NCI-H345 (cell line): ENCODE measurements at regions not wholly inside any gene's neighbourhood (a gene's known extent, or its start where the extent isn't known, plus 50 kb on each side); places are given as distances from the start of the nearest gene placed in this dataset.

ENCODE experiments used
- DNase-seq: peaks from one replicate; lab custom pipeline; 2025; lab: John Stamatoyannopoulos, UW

DNA sequence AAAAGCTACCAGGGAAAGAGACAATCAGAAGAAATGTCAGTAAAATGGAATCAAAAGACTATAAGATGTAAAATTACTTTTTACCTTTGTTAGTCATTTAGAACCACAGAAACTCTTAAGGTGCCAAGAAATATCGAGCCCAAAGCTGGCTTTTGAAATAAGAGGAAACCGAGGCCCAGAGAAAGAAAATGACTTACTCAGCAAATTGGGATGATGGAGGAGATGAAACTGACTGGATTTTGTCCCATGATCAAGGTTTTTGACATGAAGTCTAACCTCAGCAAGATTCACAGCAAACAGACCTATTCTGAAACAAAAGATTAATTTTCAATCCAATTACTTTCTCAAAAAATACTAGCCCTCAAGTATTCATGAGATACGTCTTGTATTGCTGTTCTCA is 696.2 kb upstream of the WWC1 start:
- no peak for DNase-seq

DNA sequence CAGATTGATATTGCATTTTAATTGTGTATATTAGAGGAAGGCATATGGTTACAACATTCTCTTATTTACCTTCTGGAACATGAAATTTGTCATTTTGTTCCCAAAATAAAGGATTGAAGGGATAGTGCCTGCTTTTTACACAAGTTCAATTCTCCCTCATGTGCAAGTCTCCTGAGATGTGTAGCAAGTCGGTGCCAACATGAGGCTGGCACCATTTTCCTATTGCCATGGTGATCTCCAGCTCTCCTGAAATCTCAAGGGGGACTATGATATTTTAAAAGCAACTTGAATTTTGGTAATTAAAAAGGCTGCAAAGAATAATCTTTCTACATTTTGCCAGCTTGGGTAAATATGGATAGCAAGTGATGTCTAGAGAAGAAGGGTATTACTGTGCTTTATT is 693.3 kb upstream of the WWC1 start:
- DNase-seq = no peak

DNA sequence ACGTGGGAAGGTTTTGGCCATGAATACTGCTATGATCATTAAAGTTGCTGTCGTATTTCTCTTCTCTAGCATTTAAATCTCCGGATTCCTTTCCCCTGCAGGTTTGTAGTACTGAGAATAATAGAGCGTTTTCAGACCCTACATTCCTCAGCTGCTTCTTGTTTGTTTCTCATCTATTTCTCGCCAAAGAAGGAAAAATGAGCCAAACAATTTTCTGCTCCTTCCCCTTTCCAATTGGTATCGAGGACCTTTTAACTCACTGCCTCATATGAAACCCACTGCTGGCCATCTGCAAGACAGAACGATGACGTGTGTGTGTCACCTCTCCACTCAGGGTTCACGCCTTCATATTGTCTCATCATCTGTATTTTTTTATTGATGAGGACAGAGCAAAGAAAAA is 689.4 kb upstream of the WWC1 start:
- no peak for DNase-seq

DNA sequence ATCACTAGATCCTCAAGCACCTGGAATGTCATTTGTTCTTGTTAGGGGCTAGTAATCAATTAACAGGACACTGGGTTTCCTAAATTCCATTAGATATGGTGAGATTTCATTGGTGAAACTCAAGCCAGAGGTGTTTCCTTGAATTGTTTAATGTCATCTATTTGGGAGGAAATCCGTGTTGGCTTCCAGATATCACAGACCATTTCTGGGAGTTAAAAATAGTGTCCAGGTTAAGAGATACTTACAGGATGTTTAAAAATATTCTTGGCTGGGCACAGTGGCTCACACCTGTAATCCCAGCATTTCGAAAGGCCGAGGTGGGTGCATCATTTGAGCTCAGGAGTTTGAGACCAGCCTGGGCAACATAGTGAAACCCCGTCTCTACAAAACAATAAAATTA is 688.3 kb upstream of the WWC1 start:
- DNase-seq = no peak

DNA sequence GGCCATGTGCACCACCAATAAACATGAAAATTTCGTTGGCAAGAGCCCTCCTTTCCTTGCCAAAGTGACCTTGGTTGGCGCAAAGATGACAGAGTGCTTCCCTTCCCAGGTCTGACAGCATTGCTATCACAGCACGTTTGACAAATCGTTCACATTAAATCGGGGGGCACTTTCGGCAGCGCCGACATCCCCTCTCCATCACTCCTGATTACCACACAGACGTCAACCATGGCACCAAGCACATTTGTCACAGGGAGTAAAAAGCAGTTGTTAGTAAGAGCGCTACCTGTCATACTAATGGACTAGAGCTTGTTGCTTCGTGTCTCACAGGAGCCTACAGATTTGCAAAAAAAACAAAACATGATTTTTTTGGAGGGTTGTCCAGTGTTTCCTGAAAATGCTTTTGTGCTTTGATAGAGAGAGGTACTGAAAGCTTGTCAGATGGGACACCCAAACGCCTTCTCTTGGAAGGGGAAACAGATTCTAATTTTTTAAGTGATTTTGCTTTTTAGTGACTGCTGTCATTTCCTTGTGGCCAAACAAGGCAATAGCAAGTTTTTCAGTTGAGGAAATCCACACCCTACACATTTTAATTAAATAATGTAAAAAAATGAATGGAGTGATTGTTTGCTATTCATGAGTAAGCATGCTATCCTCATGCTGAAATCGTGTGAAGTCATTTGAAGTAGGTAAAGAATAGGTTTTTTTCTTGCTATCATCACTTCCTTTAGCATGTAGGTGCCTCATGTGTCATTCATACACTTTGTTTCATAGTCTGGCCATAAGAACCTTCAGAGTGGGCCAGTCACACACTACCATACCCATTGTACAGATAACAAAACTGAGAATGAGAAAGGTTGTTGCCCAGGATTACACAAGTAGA is 682.8 kb upstream of the WWC1 start:
- no peak for DNase-seq

DNA sequence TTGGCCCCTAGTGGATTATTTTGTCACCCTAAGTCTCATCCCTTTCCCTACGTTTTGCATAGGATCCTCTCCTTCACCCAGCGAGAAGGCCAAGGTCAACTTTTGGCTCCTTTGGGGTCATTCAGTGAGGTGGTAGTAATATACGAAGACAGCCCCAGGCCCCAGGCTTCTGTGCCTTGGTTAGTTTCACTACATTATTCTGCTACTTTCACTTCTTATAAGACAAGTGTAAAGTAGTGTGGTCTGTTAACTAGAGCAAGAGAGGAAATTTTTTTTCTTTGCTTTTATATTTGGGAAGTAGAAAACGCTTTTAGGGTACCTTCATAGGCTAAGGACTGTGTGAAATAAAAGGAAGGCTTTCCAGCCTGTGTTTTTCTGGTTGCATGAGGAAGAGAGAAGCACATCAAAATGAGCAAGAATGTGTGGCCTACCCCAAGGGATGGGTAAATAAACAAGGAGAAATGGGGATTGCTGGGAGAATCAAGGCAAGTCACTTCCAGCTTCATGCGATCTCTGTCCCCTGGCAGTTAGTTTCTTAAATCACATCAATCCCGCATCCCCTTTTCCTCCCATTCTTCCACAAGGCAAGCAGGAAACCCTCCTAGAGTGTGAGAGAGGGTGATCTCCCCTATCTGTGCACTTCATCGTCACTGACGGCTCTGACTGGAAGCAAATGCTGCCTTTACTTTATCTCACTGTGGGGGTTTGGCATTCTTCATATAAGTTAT is 677.0 kb upstream of the WWC1 start:
- no peak for DNase-seq

DNA sequence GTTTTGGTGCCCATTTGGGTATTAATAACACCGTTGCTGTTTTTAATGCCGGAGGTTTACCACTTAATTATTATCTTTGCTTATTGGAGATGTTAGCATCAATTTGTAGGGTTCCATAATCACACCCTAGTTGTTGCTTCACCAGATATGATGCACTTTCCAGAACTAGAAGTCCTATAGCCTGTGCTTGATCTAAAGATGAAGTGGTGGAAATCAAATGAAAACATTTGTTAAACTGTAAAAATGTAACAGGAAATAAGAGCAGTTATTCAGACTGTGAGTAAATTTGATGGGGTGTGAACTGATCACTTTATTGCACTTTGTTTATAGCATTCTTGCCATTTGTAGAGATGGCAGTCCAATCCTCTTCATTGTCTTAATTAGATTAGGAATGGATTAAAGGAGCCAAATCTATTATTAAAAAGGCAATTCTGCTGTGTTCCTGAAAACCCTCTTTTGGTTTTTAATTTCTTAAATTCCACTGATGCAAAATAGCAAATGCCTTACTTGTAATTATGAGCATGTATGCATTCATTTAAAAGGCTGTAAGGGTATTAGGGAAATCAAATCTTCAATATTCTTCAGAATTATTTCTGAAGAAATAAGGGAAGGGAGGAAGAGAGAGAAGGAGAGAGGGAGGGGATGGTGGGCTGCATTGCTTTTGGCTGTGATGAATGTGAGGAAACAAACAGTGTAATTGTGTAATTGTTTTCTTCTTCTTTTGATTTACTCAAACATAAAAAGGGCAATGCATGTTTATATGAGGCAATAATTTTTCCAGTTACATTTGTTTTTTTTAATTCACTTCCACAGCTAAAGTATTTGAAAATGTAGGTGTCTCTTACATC is 675.2 kb upstream of the WWC1 start:
- DNase-seq = no peak

DNA sequence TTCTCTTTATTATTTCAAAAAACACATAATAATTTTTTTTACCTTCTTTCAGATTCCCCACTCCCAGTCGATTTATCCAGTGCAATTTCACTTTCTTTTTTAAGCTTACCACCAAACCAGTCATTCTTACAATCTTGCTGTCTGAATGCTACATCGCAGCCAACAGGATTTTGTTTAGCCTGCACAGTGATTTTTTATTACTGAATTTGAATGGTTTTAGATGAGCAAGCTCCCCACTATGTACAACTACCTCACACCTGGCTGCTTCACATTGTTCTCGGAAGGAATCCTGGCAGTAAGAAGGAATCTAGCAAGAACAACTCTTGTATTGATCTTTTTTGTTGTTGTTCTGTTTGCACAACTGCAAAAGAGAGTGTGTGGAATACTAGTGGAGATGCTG is 668.1 kb upstream of the WWC1 start:
- DNase-seq = no peak

DNA sequence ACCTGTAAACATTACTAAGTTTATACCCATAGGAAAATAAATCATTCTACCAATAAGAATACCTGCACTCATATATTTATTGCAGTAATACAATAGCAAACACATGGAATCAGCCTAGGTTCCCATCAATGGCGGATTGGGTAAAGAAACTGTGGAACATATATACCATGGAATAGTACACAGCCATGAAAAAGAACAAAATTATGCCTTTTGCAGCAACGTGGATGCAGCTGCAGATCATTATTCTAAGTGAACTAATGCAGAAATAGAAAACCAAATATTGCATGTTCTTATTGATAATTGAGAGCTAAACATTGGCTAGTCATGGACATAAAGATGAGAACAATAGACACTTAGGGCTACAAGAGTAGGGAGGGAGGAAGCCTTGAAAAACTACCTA is 667.4 kb upstream of the WWC1 start:
- no peak for DNase-seq

DNA sequence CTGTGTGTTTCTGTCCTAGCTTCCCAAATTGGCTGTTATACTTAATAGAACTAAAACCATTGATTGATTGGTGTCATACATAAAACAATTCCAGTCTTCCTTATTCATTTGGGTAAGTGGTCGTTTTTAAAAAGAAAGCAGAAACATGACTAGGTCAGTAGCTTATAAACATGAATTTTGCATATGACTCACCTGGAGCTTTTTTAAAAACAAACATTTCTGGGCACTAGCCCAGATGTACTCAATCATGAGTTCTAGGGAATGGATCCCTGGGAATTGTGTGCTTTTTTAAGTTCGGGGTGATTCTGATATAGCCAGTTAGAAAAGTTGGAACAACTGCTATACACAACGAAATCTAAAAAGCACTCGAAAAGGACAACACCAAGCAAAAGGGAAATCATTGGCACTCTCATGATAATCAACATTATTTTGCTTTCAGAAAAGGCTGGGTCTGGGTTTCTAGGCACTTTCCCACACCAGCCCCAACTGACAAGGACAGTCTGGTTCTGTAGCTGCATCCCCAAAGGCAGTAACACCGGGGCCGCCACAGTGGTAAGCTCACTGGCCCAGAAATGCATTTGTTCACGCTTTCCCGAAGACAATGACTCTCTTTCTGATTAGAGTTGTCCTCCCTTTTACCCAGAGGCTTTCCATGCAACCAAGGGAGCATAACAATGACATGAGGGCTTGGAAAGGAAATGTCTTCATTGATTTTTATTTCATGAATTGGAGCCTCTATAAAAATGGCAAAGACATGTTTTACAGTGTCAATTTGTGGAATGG is 664.9 kb upstream of the WWC1 start:
- DNase-seq = no peak

DNA sequence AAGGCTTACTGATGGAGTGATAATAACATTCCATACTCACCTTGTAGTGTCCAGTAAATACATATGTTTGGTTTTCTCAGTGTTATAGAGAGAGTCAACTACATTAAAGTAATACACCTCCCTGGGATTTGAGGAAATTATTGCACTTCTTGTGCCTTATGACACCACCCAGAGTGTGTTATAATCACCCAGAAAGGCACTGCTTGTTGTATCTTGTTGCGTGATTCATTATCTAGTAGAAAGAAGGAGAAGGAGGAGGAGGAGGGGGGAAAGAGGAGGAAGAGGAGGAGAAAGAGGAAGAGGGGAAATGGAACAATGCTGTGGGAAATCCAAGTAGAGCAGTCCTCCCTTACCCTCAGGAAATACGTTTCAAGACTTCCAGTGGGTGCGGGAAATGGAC is 661.8 kb upstream of the WWC1 start:
- no peak for DNase-seq

DNA sequence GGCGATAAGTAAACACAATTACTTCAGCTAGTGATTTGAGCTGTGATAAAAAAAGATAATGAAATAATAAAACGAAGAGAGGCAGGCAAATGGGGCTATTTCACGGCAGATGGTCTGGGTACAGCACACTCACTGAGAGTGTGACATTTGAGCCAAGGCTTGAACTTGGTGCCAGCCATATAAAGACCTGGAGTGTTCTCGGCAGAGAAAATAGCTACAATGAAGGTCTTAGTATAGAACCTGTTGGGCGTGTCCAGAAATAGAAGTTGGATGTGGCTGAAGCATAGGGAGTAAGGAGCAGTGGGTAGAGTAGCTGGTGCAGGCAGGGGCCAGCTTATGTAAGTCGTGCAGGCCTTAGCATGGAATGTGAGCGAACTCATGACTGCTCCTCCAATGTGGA is 660.3 kb upstream of the WWC1 start:
- no peak for DNase-seq

DNA sequence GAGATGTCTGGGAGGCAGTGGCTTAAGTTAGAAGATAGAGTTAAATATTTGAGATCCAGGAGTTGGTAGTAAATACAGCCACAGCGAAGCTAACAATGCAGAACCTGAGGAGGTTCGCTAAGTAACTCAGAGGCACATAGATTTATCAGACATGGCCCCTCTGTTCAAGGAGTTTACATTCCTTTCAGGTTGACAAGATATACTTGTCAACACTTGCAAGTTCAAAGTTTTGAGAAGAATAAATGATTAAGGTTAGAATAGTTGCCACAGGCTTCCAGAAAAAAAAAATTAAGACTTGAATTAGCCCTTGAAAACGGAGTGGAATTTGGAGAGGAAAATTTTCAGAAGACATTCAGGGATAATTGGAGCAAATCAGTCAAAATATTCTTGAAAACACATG is 658.3 kb upstream of the WWC1 start:
- DNase-seq = no peak

DNA sequence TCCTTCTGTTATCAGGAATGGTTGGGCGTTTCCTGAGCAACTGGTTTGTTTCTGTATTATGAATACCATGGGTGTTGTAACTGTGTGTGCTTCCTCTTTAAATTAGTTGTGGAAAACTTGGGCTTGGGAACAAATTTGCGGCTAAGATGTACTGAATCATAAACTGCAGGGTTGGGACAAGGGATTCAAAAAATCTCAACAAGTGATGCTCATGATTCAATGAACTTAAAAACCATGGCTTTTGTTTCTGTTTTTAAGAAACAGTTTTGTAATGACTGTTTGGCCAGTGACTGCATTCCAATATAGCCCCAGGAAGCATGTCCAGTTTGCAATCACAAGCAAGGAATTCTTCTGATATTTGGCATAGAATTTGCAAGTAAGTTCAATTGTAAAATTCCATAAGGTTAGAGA is 657.5 kb upstream of the WWC1 start:
- no peak for DNase-seq

DNA sequence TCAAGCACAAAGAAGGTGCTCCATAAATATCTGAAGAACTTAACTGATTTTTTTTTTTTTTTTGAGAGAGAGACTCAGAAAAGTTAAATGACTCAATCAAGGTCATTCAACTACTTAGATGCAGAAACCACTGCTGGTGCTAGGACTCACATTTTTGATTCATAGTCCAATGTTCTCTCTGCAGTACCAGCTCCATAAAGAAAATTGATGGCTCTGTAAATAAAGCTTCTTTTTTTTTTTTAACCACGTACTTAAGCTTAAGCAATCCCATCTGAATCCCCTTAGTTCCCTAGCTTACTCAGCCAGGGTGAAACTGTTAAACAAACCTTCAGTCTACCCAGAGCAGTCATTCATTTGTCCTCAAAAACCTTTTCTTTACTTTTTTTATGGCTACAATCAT is 657.0 kb upstream of the WWC1 start:
- DNase-seq = no peak

DNA sequence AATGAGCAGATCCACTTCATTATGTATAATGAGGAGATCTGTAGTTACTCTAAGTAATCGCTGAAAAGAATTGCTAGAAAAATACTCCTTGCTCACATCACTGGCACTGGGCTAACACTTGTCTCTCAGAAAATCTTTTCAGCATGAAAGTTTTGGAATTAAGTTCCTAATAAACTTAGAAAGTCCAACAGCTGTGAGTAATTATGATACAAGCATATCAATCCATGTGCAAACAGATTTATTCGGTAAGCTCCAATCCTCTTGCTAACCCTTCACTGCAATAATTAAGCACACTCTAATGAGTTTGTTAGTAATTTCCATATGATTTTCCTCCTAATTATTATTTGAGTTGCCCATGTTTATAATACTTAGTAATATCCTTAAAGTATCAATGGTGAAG is 652.6 kb upstream of the WWC1 start:
- no peak for DNase-seq

DNA sequence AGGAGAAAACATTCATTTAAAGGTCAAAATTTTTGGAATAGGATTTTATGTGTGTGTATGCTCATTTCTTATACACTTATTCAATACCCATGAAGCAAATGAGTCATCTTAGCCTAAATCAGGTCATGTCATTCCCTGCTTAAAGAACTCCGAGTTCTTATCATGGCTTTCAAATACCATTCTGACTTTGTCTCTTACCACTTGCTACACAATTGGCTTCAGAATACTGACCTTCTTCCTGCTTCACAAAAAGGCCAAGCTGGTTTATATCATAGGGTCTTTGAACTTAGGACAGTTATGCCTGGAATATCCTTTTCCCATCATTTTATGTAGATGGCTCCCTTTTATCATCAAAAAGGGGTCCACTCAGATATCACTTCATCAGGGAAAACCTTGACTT is 652.2 kb upstream of the WWC1 start:
- DNase-seq = no peak

DNA sequence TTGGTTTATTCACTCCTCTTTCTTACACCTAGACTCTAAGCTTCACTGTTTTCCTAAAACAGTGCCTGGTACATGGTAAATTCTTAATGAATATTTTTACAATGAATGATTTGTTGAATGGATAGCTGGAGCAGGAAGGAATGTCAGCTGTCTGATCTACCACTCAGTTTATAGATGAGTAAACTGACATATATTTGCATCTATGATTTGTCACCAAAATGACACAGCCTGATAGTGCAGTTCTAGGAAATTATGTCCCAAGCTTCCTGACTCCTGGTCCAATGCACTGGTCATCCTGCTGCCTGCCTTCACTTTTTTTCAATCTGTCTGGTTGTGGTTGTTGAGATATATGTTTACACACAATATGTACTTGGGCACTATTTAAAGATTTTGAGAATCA is 651.7 kb upstream of the WWC1 start:
- DNase-seq = no peak

DNA sequence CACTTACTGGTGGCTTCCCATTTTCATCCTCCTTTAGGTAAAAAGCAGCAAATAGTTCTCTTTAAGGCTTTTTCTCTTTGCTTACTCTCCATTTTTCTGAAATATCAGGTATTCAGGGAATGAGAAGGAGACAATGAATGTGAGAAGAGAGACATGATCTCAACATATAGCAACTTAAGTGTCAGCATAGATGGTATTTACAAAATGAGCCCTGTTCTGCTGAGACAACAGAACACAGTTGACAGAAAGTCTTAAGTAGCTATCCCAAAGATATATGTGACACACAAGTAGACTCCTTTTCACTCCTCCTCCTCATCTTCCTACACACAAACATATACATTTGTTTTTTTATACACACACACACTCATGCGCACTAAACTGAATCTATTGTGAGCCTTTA is 649.3 kb upstream of the WWC1 start:
- no peak for DNase-seq

DNA sequence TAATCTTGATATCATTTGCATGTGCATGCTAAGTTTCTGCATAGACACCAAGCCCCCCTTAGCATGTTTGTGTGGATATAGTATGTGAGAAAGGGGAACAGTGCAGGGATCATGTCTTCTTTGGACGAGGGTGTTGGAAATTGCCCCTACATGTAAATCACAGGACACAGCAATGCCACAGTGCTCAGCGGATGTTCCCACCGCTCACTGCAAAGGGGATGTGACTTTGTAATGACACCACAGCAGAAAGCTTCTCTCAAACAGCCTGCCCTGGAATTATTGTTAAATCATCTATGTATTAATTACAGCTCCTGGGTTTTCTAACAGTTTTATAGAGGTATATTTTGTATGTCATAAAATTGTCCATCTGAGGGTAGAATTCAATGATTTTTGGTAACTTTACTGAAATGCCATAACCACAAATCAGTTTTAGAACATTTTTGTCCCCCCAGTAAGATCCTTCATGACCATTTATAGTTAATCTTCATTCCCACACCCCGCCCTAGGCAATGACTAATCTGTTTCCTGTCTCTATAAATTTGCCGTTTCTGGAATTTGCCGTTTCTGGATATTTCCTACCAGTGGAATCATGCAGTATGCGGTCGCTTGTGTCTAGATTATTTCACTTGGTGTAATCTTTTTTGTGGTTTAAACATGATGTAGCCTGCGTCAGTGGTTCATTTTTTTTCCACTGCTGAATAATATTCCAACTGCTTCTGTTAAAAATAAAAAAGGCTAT is 648.5 kb upstream of the WWC1 start:
- DNase-seq = no peak

DNA sequence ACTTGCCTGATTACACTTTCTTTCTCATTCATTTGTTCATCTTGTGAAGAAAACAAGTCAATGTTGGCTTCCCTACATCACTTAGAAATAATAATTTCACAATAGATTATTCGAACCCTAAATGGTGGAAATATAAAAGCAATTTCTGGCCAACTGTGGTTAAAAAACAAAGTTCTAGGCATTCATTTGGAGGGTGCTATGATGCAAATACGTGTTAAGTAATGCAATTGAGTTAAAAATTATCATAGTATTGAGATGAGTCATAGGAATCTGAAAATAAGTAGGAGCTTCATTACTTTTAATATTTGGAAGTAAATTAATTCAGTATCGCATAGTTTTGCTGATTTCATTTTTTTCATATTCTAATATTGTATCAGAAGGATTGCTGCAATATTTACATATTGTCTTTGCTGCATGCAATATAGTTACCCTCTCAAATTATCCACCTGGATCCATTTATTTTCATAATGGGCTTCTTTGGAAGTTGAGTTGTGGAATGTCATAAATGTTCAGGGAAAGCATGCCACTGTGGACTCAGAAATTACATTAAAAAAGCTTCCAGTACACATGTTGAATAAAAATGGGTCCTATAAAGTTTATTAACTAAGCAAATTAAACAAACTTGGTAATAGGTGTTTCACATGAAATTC is 647.7 kb upstream of the WWC1 start:
- DNase-seq = no peak
